ENCODE measurements at regions not wholly inside any gene's neighbourhood (a gene's known extent, or its start where the extent isn't known, plus 50 kb on each side); places are given as distances from the start of the nearest gene placed in this dataset.

- TF ChIP-seq POLR2AphosphoS5 (IDR thresholded peaks at IDR 0.05; ENCODE audit: borderline replicate concordance, low read depth, low read length), result no peak
- TF ChIP-seq EZH2 (IDR thresholded peaks at IDR 0.05), result no peak
Observed at GRCh38 chr12:90401185-90401584, 553.8 kb downstream of the CCER1 start.
